H1 (cell line): ENCODE measurements at regions not wholly inside any gene's neighbourhood (a gene's known extent, or its start where the extent isn't known, plus 50 kb on each side); places are given as distances from the start of the nearest gene placed in this dataset.
A peak's percentile ranks its signal among the peaks of the same experiment; 100 is the strongest.

Experiments used
- CREB1 ChIP-seq: IDR thresholded peaks from 2 replicates; pipeline ENCODE4 v1.6.1; 2012; ENCODE audit warnings: inconsistent platforms
- USF2 ChIP-seq: IDR thresholded peaks from 2 replicates; pipeline ENCODE4 v1.6.1; 2011; ENCODE audit warnings: low read length, improper control_type of control experiment

- TF ChIP-seq USF2 (peak; percentile 67), CREB1 (no peak)
Observed at GRCh38 chr20:56828402-56828801, 199.3 kb downstream of the TFAP2C start (continued).
